ENCODE measurements at regions not wholly inside any gene's neighbourhood (a gene's known extent, or its start where the extent isn't known, plus 50 kb on each side); places are given as distances from the start of the nearest gene placed in this dataset.

DNA sequence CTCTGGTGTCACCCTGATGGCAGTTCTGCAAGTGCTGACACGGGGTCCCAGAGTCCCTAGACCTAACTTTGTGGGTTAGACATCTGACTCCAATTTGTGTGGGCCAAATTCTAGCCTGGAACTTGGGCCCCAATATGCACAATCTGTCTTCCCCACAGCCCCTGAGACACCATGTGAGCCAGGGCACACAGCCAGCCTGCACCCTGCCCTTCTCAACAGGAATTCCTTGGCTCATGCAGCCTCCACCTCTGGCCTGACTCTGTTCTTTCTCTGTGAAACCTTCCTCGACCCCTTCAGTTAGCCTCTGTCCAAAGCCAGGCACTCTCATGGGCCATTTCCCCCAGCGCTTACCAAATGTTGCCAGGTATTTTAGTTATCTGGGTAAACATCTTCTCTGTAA lies 59.1 kb upstream of the POU2AF1 start:
- H3K4me3 ChIP-seq: no peak overlapping the region
- H3K79me2 ChIP-seq (ENCODE audit: control insufficient read depth, insufficient read depth, low read length): no peaks in the 10 kb centered on the region
- DNase-seq (ENCODE audit: extremely low read depth in 1 of 4, low spot score in 3 of 4): no peak
- ChIA-PET POLR2A (interaction anchor here (0.6 to 0.7 kb wide), 2 partner anchors 142 to 364 kb away, joined by 3 read pairs; no protein-coding TSS in a partner anchor), CTCF (ENCODE audit: low intra/inter-chr PET ratio) (no interaction called here)
- no peaks in the 10 kb centered on the region for H3K9me3 ChIP-seq (replicated peaks; ENCODE audit: control insufficient read depth, insufficient read depth, low read depth, low read length)
- ATAC-seq: no peak
- in situ Hi-C loops (cut with MboI): no loop called here
- no peak overlapping the region for H3K27ac ChIP-seq (ENCODE audit: extremely low read depth, low read depth, low read length)
- H4K20me1 ChIP-seq (replicated peaks; ENCODE audit: control insufficient read depth, insufficient read depth, low read length): no peaks in the 10 kb centered on the region
- no TSS peak for BruUV-seq (replicated peaks)
- peaks cover 0 to 28% of the 10 kb centered on the region in 2 experiments; a peak in 2 of 5 replicates for H3K27me3 ChIP-seq (ENCODE audit: control insufficient read depth in 2 of 2, insufficient read depth in 2 of 2, low read length in 2 of 2)
- no peak for FAIRE-seq
- no peaks in the 10 kb centered on the region for H3K36me3 ChIP-seq (ENCODE audit: control insufficient read depth, insufficient read depth, low read length)
- no peak for TF ChIP-seq ZNF586 (CRISPR knock-in tag; conservative IDR thresholded peaks at IDR 0.05)
- intact Hi-C loops (cut with micrococcal nuclease): no loop called here
- H3K9ac ChIP-seq (ENCODE audit: insufficient read depth in 1 of 2, low read depth in 2 of 2, low read length in 2 of 2): no peak overlapping the region
- H3K4me1 ChIP-seq (replicated peaks in 1 of 2; ENCODE audit: control insufficient read depth in 2 of 2, insufficient read depth in 2 of 2, low read length in 2 of 2): no peaks in the 10 kb centered on the region
- no peak overlapping the region for H2AFZ ChIP-seq (ENCODE audit: low read depth, low read length)
- 0% methylated on average over 3 of the region's 3 CpGs for WGBS (ENCODE audit: insufficient coverage, low coverage, missing lambda C conversion rate)
- H3K4me2 ChIP-seq (ENCODE audit: insufficient read depth, low read length): no peak overlapping the region
- H3K9me1 ChIP-seq (ENCODE audit: control insufficient read depth, insufficient read depth, low read length): no peaks in the 10 kb centered on the region

DNA sequence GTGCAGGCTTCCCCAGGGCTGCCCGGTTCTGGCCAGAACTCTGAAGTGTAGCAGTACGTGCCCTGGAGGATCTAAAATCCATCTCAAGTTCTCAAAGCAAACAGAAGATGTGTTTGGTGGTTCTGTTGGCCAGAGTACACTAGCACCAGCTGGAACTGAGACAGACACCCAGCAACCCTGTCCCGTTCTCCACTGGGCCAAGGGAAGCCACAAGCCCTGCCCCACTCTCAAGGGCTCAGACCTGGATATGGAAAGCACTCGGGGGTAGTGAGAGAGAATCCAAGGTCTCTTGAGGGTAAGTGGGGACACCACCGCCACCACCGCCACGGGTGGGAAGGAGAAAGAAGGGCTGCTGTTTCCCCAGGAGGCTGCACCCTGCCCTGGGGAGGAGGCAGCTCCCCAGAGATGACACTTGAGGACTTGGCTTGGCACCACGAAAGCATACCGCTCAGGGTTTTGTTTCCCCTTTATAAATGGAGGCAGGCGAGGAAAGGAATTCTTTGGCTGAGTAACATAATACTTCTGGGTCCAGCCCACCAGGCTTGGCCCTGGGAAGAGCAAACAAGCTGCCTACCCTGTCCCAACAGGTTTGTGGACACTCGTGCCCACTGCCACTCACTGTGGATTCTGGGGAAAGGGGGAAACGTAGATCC lies 56.1 kb upstream of the POU2AF1 start:
- ATAC-seq (no peak; the same call in 2 of the 3 replicates), DNase-seq (ENCODE audit: extremely low read depth in 1 of 4, low spot score in 3 of 4) (no peak), FAIRE-seq (no peak)
- H3K27me3 ChIP-seq (ENCODE audit: control insufficient read depth in 2 of 2, insufficient read depth in 2 of 2, low read length in 2 of 2): peaks cover 0 to 23% of the 10 kb centered on the region in 2 experiments; a peak in 2 of 5 replicates
- H3K4me3 ChIP-seq: no peak overlapping the region
- no peaks in the 10 kb centered on the region for H3K4me1 ChIP-seq (replicated peaks in 1 of 2; ENCODE audit: control insufficient read depth in 2 of 2, insufficient read depth in 2 of 2, low read length in 2 of 2)
- H3K79me2 ChIP-seq (ENCODE audit: control insufficient read depth, insufficient read depth, low read length): no peaks in the 10 kb centered on the region
- intact Hi-C loops (cut with micrococcal nuclease): no loop called here
- under 1% methylated on average over 9 of the region's 12 CpGs for WGBS (ENCODE audit: insufficient coverage, low coverage, missing lambda C conversion rate)
- H4K20me1 ChIP-seq (replicated peaks; ENCODE audit: control insufficient read depth, insufficient read depth, low read length): no peaks in the 10 kb centered on the region
- no peaks in the 10 kb centered on the region for H3K36me3 ChIP-seq (ENCODE audit: control insufficient read depth, insufficient read depth, low read length)
- H3K9me3 ChIP-seq (replicated peaks; ENCODE audit: control insufficient read depth, insufficient read depth, low read depth, low read length): no peaks in the 10 kb centered on the region
- no peak overlapping the region for H3K27ac ChIP-seq (ENCODE audit: extremely low read depth, low read depth, low read length)
- H3K9me1 ChIP-seq (ENCODE audit: control insufficient read depth, insufficient read depth, low read length): no peaks in the 10 kb centered on the region
- no peak overlapping the region for H2AFZ ChIP-seq (ENCODE audit: low read depth, low read length)
- no peak overlapping the region for H3K9ac ChIP-seq (ENCODE audit: insufficient read depth in 1 of 2, low read depth in 2 of 2, low read length in 2 of 2)
- BruUV-seq (replicated peaks): no TSS peak
- no peak overlapping the region for H3K4me2 ChIP-seq (ENCODE audit: insufficient read depth, low read length)
- CTCF ChIA-PET (ENCODE audit: low intra/inter-chr PET ratio): no interaction called here
- in situ Hi-C loops (cut with MboI): no loop called here
- POLR2A ChIA-PET: no interaction called here
- TF ChIP-seq, protein P1, sequence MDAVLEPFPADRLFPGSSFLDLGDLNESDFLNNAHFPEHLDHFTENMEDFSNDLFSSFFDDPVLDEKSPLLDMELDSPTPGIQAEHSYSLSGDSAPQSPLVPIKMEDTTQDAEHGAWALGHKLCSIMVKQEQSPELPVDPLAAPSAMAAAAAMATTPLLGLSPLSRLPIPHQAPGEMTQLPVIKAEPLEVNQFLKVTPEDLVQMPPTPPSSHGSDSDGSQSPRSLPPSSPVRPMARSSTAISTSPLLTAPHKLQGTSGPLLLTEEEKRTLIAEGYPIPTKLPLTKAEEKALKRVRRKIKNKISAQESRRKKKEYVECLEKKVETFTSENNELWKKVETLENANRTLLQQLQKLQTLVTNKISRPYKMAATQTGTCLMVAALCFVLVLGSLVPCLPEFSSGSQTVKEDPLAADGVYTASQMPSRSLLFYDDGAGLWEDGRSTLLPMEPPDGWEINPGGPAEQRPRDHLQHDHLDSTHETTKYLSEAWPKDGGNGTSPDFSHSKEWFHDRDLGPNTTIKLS (IDR thresholded peaks at IDR 0.05; ENCODE audit: borderline replicate concordance, low read depth): no peak
- TF ChIP-seq BRD4 (IDR thresholded peaks at IDR 0.05) (no peak), HNRNPLL (IDR thresholded peaks at IDR 0.05; ENCODE audit: low read depth, low read length, poor library complexity, severe bottlenecking) (no peak), KDM1A (IDR thresholded peaks at IDR 0.05) (no peak), HDGF (IDR thresholded peaks at IDR 0.05) (no peak), RAD51 (IDR thresholded peaks at IDR 0.05; ENCODE audit: borderline replicate concordance, low read depth) (no peak), RHOXF2B (CRISPR knock-in tag; conservative IDR thresholded peaks at IDR 0.05) (no peak)
- TF ChIP-seq, protein P2, sequence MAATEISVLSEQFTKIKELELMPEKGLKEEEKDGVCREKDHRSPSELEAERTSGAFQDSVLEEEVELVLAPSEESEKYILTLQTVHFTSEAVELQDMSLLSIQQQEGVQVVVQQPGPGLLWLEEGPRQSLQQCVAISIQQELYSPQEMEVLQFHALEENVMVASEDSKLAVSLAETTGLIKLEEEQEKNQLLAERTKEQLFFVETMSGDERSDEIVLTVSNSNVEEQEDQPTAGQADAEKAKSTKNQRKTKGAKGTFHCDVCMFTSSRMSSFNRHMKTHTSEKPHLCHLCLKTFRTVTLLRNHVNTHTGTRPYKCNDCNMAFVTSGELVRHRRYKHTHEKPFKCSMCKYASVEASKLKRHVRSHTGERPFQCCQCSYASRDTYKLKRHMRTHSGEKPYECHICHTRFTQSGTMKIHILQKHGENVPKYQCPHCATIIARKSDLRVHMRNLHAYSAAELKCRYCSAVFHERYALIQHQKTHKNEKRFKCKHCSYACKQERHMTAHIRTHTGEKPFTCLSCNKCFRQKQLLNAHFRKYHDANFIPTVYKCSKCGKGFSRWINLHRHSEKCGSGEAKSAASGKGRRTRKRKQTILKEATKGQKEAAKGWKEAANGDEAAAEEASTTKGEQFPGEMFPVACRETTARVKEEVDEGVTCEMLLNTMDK (IDR thresholded peaks at IDR 0.05; ENCODE audit: borderline replicate concordance, insufficient read depth, low read depth, low read length, poor library complexity, severe bottlenecking): no peak
- TF ChIP-seq, protein P3, sequence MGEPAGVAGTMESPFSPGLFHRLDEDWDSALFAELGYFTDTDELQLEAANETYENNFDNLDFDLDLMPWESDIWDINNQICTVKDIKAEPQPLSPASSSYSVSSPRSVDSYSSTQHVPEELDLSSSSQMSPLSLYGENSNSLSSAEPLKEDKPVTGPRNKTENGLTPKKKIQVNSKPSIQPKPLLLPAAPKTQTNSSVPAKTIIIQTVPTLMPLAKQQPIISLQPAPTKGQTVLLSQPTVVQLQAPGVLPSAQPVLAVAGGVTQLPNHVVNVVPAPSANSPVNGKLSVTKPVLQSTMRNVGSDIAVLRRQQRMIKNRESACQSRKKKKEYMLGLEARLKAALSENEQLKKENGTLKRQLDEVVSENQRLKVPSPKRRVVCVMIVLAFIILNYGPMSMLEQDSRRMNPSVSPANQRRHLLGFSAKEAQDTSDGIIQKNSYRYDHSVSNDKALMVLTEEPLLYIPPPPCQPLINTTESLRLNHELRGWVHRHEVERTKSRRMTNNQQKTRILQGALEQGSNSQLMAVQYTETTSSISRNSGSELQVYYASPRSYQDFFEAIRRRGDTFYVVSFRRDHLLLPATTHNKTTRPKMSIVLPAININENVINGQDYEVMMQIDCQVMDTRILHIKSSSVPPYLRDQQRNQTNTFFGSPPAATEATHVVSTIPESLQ (CRISPR knock-in tag; IDR thresholded peaks at IDR 0.05): no peak

Measured in K562 (cell line).